ENCODE measurements at regions not wholly inside any gene's neighbourhood (a gene's known extent, or its start where the extent isn't known, plus 50 kb on each side); places are given as distances from the start of the nearest gene placed in this dataset.
"Not testable (repeated sequence)": the region's sequence is repeated elsewhere in the genome, so short reads cannot be mapped to it uniquely, and the experiment has no call there.

DNA sequence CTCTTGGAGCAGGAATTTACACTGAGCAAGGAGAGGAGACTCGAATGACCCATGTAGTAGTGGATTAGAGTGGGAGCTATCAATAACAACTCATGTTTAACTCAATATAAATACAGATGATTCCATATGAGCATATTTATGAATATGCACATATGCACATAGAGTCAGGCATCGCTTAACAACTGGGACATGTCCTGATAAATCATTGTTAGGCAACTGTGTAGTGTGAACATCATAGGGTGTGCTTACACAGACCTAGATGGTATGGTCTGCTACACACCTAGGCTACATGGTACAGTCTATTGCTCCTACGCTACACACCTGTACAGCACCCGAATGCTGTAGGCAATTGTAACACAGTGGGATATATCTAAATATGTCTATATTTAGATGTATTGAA lies 75.9 kb upstream of the RALGAPA2 start:
- DNase-seq = no peak

- no peak for DNase-seq
Observed at GRCh38 chr20:20786428-20786827, 74.0 kb upstream of the RALGAPA2 start.

- no peak for DNase-seq
Observed at GRCh38 chr20:20785226-20785625, 72.8 kb upstream of the RALGAPA2 start.

DNA sequence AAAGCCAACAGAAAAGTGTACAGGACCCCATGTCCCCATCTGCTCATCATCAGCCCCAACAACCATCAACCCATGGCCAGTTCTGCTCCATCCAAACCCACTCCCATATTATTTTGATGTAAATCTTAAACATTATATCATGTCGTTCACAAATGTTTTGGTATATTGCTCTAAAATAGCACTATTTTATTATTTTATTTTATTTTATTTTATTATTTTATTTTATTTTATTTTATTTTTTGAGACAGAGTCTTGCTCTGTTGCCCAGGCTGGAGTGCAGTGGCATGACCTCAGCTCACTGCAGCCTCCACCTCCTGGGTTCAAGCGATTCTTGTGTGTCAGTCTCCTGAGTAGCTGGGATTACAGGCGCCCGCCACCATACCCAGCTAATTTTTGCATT lies 72.0 kb upstream of the RALGAPA2 start:
- not testable (repeated sequence) for DNase-seq

GRCh38 chr20:20783450-20783849 lies 71.0 kb upstream of the RALGAPA2 start:
- DNase-seq = no peak

DNA sequence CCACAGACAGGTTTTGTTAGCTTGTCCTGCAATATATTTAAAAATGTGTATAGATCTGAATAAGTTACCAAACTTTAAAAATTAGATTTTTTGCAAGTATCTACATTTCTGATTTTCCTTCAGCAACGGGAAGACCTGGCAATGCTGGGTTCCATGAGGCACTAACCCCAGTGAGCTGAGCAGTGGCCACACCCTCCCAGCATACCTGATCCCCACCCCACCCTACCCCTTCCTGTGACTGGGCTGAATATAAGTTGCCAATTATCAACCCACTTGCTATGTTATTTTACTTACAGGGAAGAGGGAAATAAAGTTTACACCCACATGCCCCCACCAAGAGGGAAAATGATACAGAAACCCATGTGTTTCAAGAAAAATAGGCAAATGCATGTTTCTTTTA lies 70.3 kb upstream of the RALGAPA2 start:
- no peak for DNase-seq

DNA sequence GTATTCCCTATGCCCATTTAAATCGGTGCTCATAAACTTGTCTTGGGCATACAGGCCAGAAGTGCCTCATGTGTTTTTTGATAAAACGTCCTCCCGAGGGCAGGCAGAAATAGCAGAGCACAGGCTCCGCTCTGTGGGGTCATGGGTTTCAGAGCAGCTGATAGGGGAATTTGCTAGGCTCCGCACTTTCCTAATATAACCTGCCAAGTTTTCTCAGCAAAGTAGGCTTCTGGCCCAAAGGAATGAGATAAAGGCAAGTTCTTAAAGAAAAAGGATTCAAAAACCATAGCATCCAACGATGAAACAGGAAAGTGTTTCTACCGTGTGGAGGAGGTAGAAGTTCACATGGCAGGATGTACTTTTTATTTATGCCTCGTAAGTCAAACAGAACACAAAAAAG lies 69.8 kb upstream of the RALGAPA2 start:
- no peak for DNase-seq

- DNase-seq = no peak
Observed at GRCh38 chr20:20781029-20781428, 68.6 kb upstream of the RALGAPA2 start.

DNA sequence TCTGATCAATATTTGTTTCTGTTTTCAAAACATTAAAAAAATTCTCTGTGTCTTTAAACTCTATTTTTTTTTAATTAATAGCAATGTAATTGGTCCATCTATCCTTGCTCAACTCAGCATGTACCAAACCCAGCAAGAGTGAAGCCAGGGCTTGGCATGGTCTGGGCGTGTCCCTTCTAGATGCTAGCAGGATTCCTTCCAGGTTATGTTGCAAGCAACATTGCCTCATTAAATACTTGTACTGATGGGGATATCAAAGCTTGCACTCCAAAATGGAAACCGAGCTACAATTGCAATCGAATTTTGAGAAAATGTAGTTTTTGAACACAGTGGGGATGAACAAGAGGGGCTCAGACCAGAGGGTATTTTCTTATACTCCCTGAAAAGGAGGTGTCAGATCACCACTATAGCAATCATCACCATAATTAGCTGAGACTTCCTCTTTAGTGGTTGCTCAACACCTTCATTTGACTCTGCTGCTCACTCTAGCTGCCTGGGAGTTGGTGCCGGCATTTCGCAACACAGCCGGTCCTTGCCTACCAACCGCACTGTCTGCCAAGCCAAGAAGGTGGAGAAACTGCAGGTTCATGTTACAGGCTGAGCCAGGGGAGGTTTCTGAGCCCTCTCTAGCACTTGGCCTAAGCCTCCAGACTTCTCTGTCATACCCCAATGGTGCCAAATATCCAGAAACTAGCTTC lies 67.8 kb upstream of the RALGAPA2 start:
- DNase-seq = no peak

DNA sequence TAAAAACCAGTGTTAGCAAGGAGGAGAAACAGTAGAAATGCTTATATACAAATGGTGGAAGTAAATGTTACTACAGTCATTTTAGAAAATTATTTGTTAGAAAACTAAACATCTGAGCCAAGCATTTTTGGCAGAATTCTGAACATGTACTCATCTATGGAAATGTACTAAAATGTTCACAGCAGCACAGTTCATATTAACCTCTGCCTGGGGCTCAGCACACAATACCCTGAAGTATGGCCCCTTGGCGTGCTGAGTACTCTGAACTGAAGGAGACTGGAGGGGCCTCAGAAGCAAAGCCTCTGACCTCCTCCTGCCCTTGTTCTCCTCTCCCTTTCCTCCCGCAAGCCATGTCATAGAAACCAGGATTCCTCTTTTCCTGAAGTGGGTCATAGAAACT lies 66.2 kb upstream of the RALGAPA2 start:
- DNase-seq = no peak

- no peak for DNase-seq
Observed at GRCh38 chr20:20772497-20773085, 60.1 kb upstream of the RALGAPA2 start.

- no peak for DNase-seq
Observed at GRCh38 chr20:20768202-20768815, 55.9 kb upstream of the RALGAPA2 start.

DNA sequence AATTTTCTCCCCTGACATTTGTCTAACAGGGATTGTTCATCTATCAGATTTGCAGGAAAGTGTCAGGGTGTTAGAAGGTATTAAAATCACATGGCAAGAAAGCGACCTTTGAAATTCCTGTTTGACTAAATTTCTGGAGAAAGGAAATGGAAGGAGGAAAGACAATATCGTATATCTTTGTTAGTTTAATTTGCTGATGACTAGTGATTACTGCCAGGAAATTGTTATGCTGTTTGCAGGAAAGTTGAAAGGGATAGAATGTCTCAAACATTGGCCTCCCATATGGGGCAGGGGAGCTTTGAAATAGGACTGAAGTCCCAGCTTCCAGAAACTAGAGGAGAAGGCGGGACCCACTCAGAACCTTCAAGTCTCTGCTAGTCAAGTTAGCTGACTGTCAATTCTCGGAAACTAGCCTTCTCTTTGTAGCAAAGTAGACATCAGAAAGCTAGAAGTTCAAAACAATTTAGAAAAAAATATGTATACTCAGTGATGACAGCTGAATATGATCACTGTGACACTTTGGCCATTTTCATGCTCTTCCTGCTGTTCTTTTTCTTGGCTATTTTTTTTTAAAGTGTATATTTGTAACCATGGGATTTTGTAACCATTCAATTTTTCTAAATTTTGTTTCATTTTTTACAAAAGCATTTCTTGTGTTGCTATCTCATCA lies 53.4 kb upstream of the RALGAPA2 start:
- no peak for DNase-seq

- no peak for DNase-seq
Observed at GRCh38 chr20:20763650-20764049, 51.2 kb upstream of the RALGAPA2 start.

All from SHP77 treated with DMSO at 0.1 percent for 48 hours (cell line).